DOHH2 (cell line): ENCODE measurements at regions not wholly inside any gene's neighbourhood (a gene's known extent, or its start where the extent isn't known, plus 50 kb on each side); places are given as distances from the start of the nearest gene placed in this dataset.

Experiments
- CTCF ChIP-seq: fragments of 200-600 bp; sonication (generic); IDR thresholded peaks from one replicate; pipeline ENCODE4 v1.5.1; 2014; ENCODE audit warnings: antibody characterized with exemption, mild to moderate bottlenecking, low read depth, low read length; ENCODE audit not compliant: poor library complexity, severe bottlenecking
- EZH2phosphoT487 ChIP-seq: fragments of 200-600 bp; sonication (generic); IDR thresholded peaks from 2 replicates; pipeline ENCODE4 v1.6.1; 2017; ENCODE audit warnings: borderline replicate concordance, mild to moderate bottlenecking, antibody characterized with exemption, low read length, moderate library complexity, mixed read lengths

- TF ChIP-seq CTCF (no peak), EZH2phosphoT487 (no peak)
Measured at GRCh38 chr6:113338644-113339043, 518.5 kb upstream of the MARCKS start.
